ENCODE measurements at regions not wholly inside any gene's neighbourhood (a gene's known extent, or its start where the extent isn't known, plus 50 kb on each side); places are given as distances from the start of the nearest gene placed in this dataset.

- CTCF ChIA-PET = no interaction called here
- intact Hi-C loops (cut with micrococcal nuclease) = no loop called here
- H3K36me3 Mint-ChIP-seq = peaks cover 12% of the 10 kb centered on the region
- POLR2A ChIA-PET = no interaction called here
- no peak overlapping the region for H3K27ac Mint-ChIP-seq
- H3K9me3 Mint-ChIP-seq = peaks cover 16% of the 10 kb centered on the region
- H3K4me1 Mint-ChIP-seq (ENCODE audit: low read depth) = peaks cover 28% of the 10 kb centered on the region
- no peak overlapping the region for H3K4me3 Mint-ChIP-seq
- H3K27me3 Mint-ChIP-seq = no peaks in the 10 kb centered on the region
- DNase-seq = no peak
Observed at GRCh38 chr16:79375351-79375750, 225.2 kb downstream of the MAF start.

GRCh38 chr16:79372503-79373184 is 227.9 kb downstream of the MAF start:
- Mint-ChIP-seq H3K4me1 (ENCODE audit: low read depth) (peaks cover 21% of the 10 kb centered on the region), H3K4me3 (no peak overlapping the region), H3K27ac (peak overlapping the region; percentile 75), H3K27me3 (no peaks in the 10 kb centered on the region), H3K9me3 (peaks cover 21% of the 10 kb centered on the region), H3K36me3 (peaks cover 13% of the 10 kb centered on the region)
- intact Hi-C loops (cut with micrococcal nuclease) = loop anchor here (5.0 kb wide), 1 partner anchor 105 kb away; no protein-coding TSS in a partner anchor
- ChIA-PET CTCF (no interaction called here), POLR2A (interaction anchor here (0.8 to 1.5 kb wide), 4 partner anchors 9 to 100 kb away, joined by 3 to 6 read pairs (median 4); no protein-coding TSS in a partner anchor)
- peak; percentile 67 for DNase-seq

- intact Hi-C loops (cut with micrococcal nuclease) = loop anchor here (5.0 kb wide), 1 partner anchor 103 kb away; no protein-coding TSS in a partner anchor
- H3K9me3 Mint-ChIP-seq = peaks cover 29% of the 10 kb centered on the region
- no peak overlapping the region for H3K4me3 Mint-ChIP-seq
- peaks cover 21% of the 10 kb centered on the region for H3K4me1 Mint-ChIP-seq (ENCODE audit: low read depth)
- CTCF ChIA-PET = interaction anchor here (0.7 kb wide), 1 partner anchor 36 kb away, joined by 3 read pairs; no protein-coding TSS in a partner anchor
- H3K27me3 Mint-ChIP-seq = no peaks in the 10 kb centered on the region
- POLR2A ChIA-PET = interaction anchor here (0.7 to 1.4 kb wide), 2 partner anchors 87 to 230 kb away, joined by 3 read pairs; partner anchors contain the start of gene MAF
- no peak for DNase-seq
- peaks cover 13% of the 10 kb centered on the region for H3K36me3 Mint-ChIP-seq
- H3K27ac Mint-ChIP-seq = no peak overlapping the region
Observed at GRCh38 chr16:79370736-79371135, 229.8 kb downstream of the MAF start.

- CTCF ChIA-PET = no interaction called here
- Mint-ChIP-seq H3K4me1 (ENCODE audit: low read depth) (peaks cover 21% of the 10 kb centered on the region), H3K9me3 (peaks cover 29% of the 10 kb centered on the region), H3K27ac (no peak overlapping the region), H3K36me3 (peaks cover 13% of the 10 kb centered on the region), H3K4me3 (no peak overlapping the region), H3K27me3 (no peaks in the 10 kb centered on the region)
- intact Hi-C loops (cut with micrococcal nuclease) = loop anchor here (5.0 kb wide), 1 partner anchor 102 kb away; no protein-coding TSS in a partner anchor
- POLR2A ChIA-PET = no interaction called here
- no peak for DNase-seq
Observed at GRCh38 chr16:79369796-79370195, 230.7 kb downstream of the MAF start.

GRCh38 chr16:79367822-79368221 is 232.7 kb downstream of the MAF start:
- intact Hi-C loops (cut with micrococcal nuclease) = no loop called here
- ChIA-PET CTCF (interaction anchor here (0.6 kb wide), 1 partner anchor 235 kb away, joined by 3 read pairs; no protein-coding TSS in a partner anchor), POLR2A (no interaction called here)
- DNase-seq = no peak
- Mint-ChIP-seq H3K27ac (no peak overlapping the region), H3K27me3 (no peaks in the 10 kb centered on the region), H3K36me3 (peaks cover 13% of the 10 kb centered on the region), H3K4me1 (ENCODE audit: low read depth) (peaks cover 32% of the 10 kb centered on the region), H3K4me3 (no peak overlapping the region), H3K9me3 (peaks cover 25% of the 10 kb centered on the region)

GRCh38 chr16:79366635-79367034 is 233.9 kb downstream of the MAF start:
- H3K9me3 Mint-ChIP-seq = peaks cover 25% of the 10 kb centered on the region
- H3K27ac Mint-ChIP-seq = no peak overlapping the region
- peaks cover 13% of the 10 kb centered on the region for H3K36me3 Mint-ChIP-seq
- H3K4me1 Mint-ChIP-seq (ENCODE audit: low read depth) = peaks cover 37% of the 10 kb centered on the region
- H3K27me3 Mint-ChIP-seq = no peaks in the 10 kb centered on the region
- DNase-seq = no peak
- H3K4me3 Mint-ChIP-seq = no peak overlapping the region
- CTCF ChIA-PET = interaction anchor here (0.7 kb wide), 1 partner anchor 17 kb away, joined by 4 read pairs; no protein-coding TSS in a partner anchor
- POLR2A ChIA-PET = no interaction called here
- intact Hi-C loops (cut with micrococcal nuclease) = no loop called here

GRCh38 chr16:79365702-79366101 is 234.8 kb downstream of the MAF start:
- H3K27ac Mint-ChIP-seq = no peak overlapping the region
- intact Hi-C loops (cut with micrococcal nuclease) = no loop called here
- no peak overlapping the region for H3K4me3 Mint-ChIP-seq
- no peak for DNase-seq
- peaks cover 4% of the 10 kb centered on the region for H3K36me3 Mint-ChIP-seq
- no peaks in the 10 kb centered on the region for H3K27me3 Mint-ChIP-seq
- H3K4me1 Mint-ChIP-seq (ENCODE audit: low read depth) = peaks cover 30% of the 10 kb centered on the region
- H3K9me3 Mint-ChIP-seq = peaks cover 16% of the 10 kb centered on the region
- CTCF ChIA-PET = no interaction called here
- POLR2A ChIA-PET = no interaction called here

GRCh38 chr16:79363484-79363883 is 237.1 kb downstream of the MAF start:
- Mint-ChIP-seq H3K9me3 (peaks cover 8% of the 10 kb centered on the region), H3K27me3 (no peaks in the 10 kb centered on the region), H3K4me3 (no peak overlapping the region), H3K27ac (no peak overlapping the region), H3K36me3 (no peaks in the 10 kb centered on the region), H3K4me1 (ENCODE audit: low read depth) (peaks cover 39% of the 10 kb centered on the region)
- intact Hi-C loops (cut with micrococcal nuclease) = loop anchor here (5.0 kb wide), 1 partner anchor 46 kb away; no protein-coding TSS in a partner anchor
- CTCF ChIA-PET = no interaction called here
- DNase-seq = no peak
- POLR2A ChIA-PET = interaction anchor here (1.1 to 1.2 kb wide), 2 partner anchors 237 to 468 kb away, joined by 3 read pairs; partner anchors contain the start of gene MAF

GRCh38 chr16:79363035-79363434 is 237.5 kb downstream of the MAF start:
- Mint-ChIP-seq H3K36me3 (no peaks in the 10 kb centered on the region), H3K27me3 (no peaks in the 10 kb centered on the region), H3K27ac (no peak overlapping the region), H3K4me3 (no peak overlapping the region), H3K4me1 (ENCODE audit: low read depth) (peaks cover 39% of the 10 kb centered on the region), H3K9me3 (peaks cover 8% of the 10 kb centered on the region)
- DNase-seq = no peak
- intact Hi-C loops (cut with micrococcal nuclease) = loop anchor here (5.0 kb wide), 1 partner anchor 46 kb away; no protein-coding TSS in a partner anchor
- ChIA-PET CTCF (no interaction called here), POLR2A (interaction anchor here (1.1 to 1.2 kb wide), 2 partner anchors 238 to 468 kb away, joined by 3 read pairs; partner anchors contain the start of gene MAF)

GRCh38 chr16:79362300-79362970 is 238.1 kb downstream of the MAF start:
- intact Hi-C loops (cut with micrococcal nuclease) = loop anchor here (5.0 kb wide), 1 partner anchor 45 kb away; no protein-coding TSS in a partner anchor
- H3K4me1 Mint-ChIP-seq (ENCODE audit: low read depth) = peaks cover 39% of the 10 kb centered on the region
- no peak for DNase-seq
- H3K9me3 Mint-ChIP-seq = peaks cover 8% of the 10 kb centered on the region
- H3K27me3 Mint-ChIP-seq = no peaks in the 10 kb centered on the region
- CTCF ChIA-PET = no interaction called here
- H3K4me3 Mint-ChIP-seq = no peak overlapping the region
- POLR2A ChIA-PET = interaction anchor here (0.5 to 1.1 kb wide), 2 partner anchors 79 to 238 kb away, joined by 3 read pairs; partner anchors contain the start of gene MAF
- H3K36me3 Mint-ChIP-seq = no peaks in the 10 kb centered on the region
- no peak overlapping the region for H3K27ac Mint-ChIP-seq

GRCh38 chr16:79361132-79361751 is 239.3 kb downstream of the MAF start:
- CTCF ChIA-PET = no interaction called here
- H3K4me1 Mint-ChIP-seq (ENCODE audit: low read depth) = peaks cover 39% of the 10 kb centered on the region
- H3K27me3 Mint-ChIP-seq = no peaks in the 10 kb centered on the region
- no peak for DNase-seq
- POLR2A ChIA-PET = no interaction called here
- H3K36me3 Mint-ChIP-seq = no peaks in the 10 kb centered on the region
- H3K9me3 Mint-ChIP-seq = no peaks in the 10 kb centered on the region
- no peak overlapping the region for H3K4me3 Mint-ChIP-seq
- intact Hi-C loops (cut with micrococcal nuclease) = loop anchor here (5.0 kb wide), 1 partner anchor 44 kb away; no protein-coding TSS in a partner anchor
- no peak overlapping the region for H3K27ac Mint-ChIP-seq

- Mint-ChIP-seq H3K9me3 (no peaks in the 10 kb centered on the region), H3K4me3 (no peak overlapping the region), H3K36me3 (no peaks in the 10 kb centered on the region), H3K27ac (no peak overlapping the region), H3K4me1 (ENCODE audit: low read depth) (peaks cover 39% of the 10 kb centered on the region), H3K27me3 (no peaks in the 10 kb centered on the region)
- CTCF ChIA-PET = no interaction called here
- no peak for DNase-seq
- intact Hi-C loops (cut with micrococcal nuclease) = loop anchor here (5.0 kb wide), 1 partner anchor 43 kb away; no protein-coding TSS in a partner anchor
- POLR2A ChIA-PET = interaction anchor here (0.6 kb wide), 1 partner anchor 214 kb away, joined by 4 read pairs; no protein-coding TSS in a partner anchor
Observed at GRCh38 chr16:79360267-79360666, 240.3 kb downstream of the MAF start.

Measured in activated CD4-positive, alpha-beta memory T cell treated with anti-CD3 and anti-CD28 coated beads for 36 hours (primary cell).